ENCODE measurements at regions not wholly inside any gene's neighbourhood (a gene's known extent, or its start where the extent isn't known, plus 50 kb on each side); places are given as distances from the start of the nearest gene placed in this dataset.
A peak's percentile ranks its signal among the peaks of the same experiment; 100 is the strongest.
"Not testable (repeated sequence)": the region's sequence is repeated elsewhere in the genome, so short reads cannot be mapped to it uniquely, and the experiment has no call there.

DNA sequence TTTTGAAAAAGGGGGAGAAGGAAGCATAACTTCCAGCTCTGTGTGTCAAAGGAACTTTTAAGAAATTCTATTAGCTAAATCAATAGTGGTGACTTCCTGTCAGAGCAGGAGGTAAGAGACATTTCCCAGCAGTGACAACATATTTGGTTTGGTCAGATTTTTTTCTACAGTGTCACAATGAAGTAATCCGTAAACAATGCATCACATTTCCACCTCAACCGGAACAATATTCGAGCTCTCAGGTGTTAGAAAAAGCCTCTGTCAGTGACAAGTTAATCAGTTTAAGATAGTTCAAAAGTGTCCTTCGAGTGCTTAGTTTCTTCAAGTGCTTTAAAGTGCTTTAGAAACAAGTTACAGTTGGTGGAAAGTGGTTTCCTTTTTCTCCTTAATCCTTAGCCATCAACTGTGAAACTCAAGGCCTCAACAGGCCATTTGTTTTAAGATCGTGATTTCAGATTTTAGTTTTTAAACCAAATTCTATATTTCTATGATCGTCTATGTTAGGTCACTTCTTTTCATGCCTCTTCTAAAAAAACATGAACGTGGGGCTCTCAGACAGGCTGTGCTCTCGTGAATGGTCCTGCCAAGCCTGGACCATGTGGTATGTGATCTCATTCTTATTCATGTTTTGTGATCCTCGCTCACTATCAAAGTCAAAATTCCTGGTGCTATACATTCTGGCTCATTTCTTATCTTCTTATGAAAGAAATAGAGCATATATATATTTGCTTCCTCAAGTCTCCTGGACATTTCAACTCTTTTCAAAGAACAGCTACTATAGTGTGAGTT is 181.9 kb upstream of the HMHB1 start:
- Histone ChIP-seq H2BK12ac (ENCODE audit: insufficient read length, low read depth, low read length) (no peak overlapping the region), H3K4me1 (ENCODE audit: insufficient read depth, low read length) (no peaks in the 10 kb centered on the region), H2BK15ac (ENCODE audit: low read depth, low read length) (no peak overlapping the region), H4K8ac (replicated peaks; ENCODE audit: insufficient read length, low read depth, low read length) (no peak overlapping the region), H2BK20ac (ENCODE audit: low read depth, low read length, poor library complexity, severe bottlenecking) (no peak overlapping the region), H3K56ac (ENCODE audit: insufficient read length, low read depth, low read length) (no peak overlapping the region), H3K9ac (ENCODE audit: extremely low read depth, insufficient read length, low read length) (no peak overlapping the region), H3K27ac (ENCODE audit: insufficient read length, low read depth, low read length) (no peak overlapping the region), H2BK5ac (ENCODE audit: insufficient read length, low read length) (no peak overlapping the region), H3K18ac (ENCODE audit: insufficient read length, low read depth, low read length) (no peak overlapping the region), H3K79me2 (ENCODE audit: insufficient read depth, low read length) (no peaks in the 10 kb centered on the region), H3K9me3 (ENCODE audit: control insufficient read depth, low read depth, low read length) (no peaks in the 10 kb centered on the region), H3K14ac (ENCODE audit: insufficient read depth, low read length) (no peak overlapping the region), H3K27me3 (ENCODE audit: insufficient read depth, low read length) (no peaks in the 10 kb centered on the region), H2BK120ac (ENCODE audit: low read depth, low read length, poor library complexity, severe bottlenecking) (no peak overlapping the region), H3K79me1 (ENCODE audit: insufficient read depth, low read depth, low read length, poor library complexity, severe bottlenecking) (no peaks in the 10 kb centered on the region), H2AFZ (ENCODE audit: low read length) (no peak overlapping the region), H3K4ac (ENCODE audit: low read depth, low read length) (no peak overlapping the region), H3K23me2 (ENCODE audit: insufficient read length, low read depth, low read length, poor library complexity, severe bottlenecking) (no peaks in the 10 kb centered on the region), H3K23ac (ENCODE audit: insufficient read length, low read depth, low read length) (no peak overlapping the region), H4K5ac (ENCODE audit: insufficient read length, low read depth, low read length) (no peak overlapping the region), H2AK5ac (ENCODE audit: insufficient read length, low read length) (no peak overlapping the region), H3T11ph (ENCODE audit: low read length) (no peak overlapping the region), H3K4me2 (ENCODE audit: insufficient read depth, insufficient read length, low read length) (no peak overlapping the region), H4K91ac (ENCODE audit: insufficient read length, low read depth, low read length) (no peak overlapping the region), H4K20me1 (ENCODE audit: control insufficient read depth, insufficient read depth, insufficient read length) (no peaks in the 10 kb centered on the region)
- no peak overlapping the region for H3K27ac Mint-ChIP-seq
- TF ChIP-seq, protein P1, sequence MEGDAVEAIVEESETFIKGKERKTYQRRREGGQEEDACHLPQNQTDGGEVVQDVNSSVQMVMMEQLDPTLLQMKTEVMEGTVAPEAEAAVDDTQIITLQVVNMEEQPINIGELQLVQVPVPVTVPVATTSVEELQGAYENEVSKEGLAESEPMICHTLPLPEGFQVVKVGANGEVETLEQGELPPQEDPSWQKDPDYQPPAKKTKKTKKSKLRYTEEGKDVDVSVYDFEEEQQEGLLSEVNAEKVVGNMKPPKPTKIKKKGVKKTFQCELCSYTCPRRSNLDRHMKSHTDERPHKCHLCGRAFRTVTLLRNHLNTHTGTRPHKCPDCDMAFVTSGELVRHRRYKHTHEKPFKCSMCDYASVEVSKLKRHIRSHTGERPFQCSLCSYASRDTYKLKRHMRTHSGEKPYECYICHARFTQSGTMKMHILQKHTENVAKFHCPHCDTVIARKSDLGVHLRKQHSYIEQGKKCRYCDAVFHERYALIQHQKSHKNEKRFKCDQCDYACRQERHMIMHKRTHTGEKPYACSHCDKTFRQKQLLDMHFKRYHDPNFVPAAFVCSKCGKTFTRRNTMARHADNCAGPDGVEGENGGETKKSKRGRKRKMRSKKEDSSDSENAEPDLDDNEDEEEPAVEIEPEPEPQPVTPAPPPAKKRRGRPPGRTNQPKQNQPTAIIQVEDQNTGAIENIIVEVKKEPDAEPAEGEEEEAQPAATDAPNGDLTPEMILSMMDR (conservative IDR thresholded peaks at IDR 0.05) = no peak
- no peaks in the 10 kb centered on the region; the same call in 1 of the 2 replicates for H3K27me3 Mint-ChIP-seq (ENCODE audit: low read depth)
- DNase-seq = no peak
- no peaks in the 10 kb centered on the region; a peak in 1 of 5 replicates for H3K9me3 Mint-ChIP-seq
- H3K36me3 Mint-ChIP-seq (ENCODE audit: insufficient read depth in 1 of 3, low read depth in 3 of 3) = no peaks in the 10 kb centered on the region
- peaks cover 9 to 10% of the 10 kb centered on the region in 2 experiments for H3K4me1 Mint-ChIP-seq
- WGBS (ENCODE audit: extremely low coverage, insufficient read length, low lambda C conversion rate) = no CpG with 5 or more reads among the region's 9 CpGs
- H3K4me3 Mint-ChIP-seq = no peak overlapping the region

DNA sequence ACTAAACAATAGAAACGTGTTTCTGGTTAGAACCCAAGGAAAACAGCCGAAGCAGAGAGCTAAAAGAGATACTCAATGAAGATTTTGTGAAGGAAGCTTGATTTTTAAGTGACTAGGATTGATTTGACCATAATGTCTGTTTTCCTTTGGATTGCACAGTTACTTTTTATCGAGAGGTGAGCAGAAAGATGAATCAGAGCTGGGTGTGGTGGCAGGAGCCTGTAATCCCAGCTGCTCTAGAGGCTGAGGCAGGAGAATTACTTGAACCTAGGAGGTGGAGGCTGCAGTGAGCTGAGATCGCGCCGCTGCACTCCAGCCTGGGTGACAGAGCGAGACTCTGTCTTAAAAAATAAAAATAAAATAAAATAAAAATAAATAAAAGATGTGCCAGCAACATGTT is 186.9 kb upstream of the HMHB1 start:
- not testable (repeated sequence) for H3K4me3 Mint-ChIP-seq; H3K4me1 Mint-ChIP-seq; H2AFZ ChIP-seq (ENCODE audit: low read length); H2AK5ac ChIP-seq (ENCODE audit: insufficient read length, low read length); H2BK120ac ChIP-seq (ENCODE audit: low read depth, low read length, poor library complexity, severe bottlenecking); H4K8ac ChIP-seq (replicated peaks; ENCODE audit: insufficient read length, low read depth, low read length); H3K4me1 ChIP-seq (ENCODE audit: insufficient read depth, low read length); H4K5ac ChIP-seq (ENCODE audit: insufficient read length, low read depth, low read length); H2BK15ac ChIP-seq (ENCODE audit: low read depth, low read length); H3K9me3 Mint-ChIP-seq; H2BK20ac ChIP-seq (ENCODE audit: low read depth, low read length, poor library complexity, severe bottlenecking); H3K9ac ChIP-seq (ENCODE audit: extremely low read depth, insufficient read length, low read length); H4K20me1 ChIP-seq (ENCODE audit: control insufficient read depth, insufficient read depth, insufficient read length); H3K4ac ChIP-seq (ENCODE audit: low read depth, low read length); H3K36me3 Mint-ChIP-seq (ENCODE audit: insufficient read depth in 1 of 3, low read depth in 3 of 3); H3K18ac ChIP-seq (ENCODE audit: insufficient read length, low read depth, low read length); H3K23me2 ChIP-seq (ENCODE audit: insufficient read length, low read depth, low read length, poor library complexity, severe bottlenecking); H3K79me1 ChIP-seq (ENCODE audit: insufficient read depth, low read depth, low read length, poor library complexity, severe bottlenecking); H3T11ph ChIP-seq (ENCODE audit: low read length); H3K4me2 ChIP-seq (ENCODE audit: insufficient read depth, insufficient read length, low read length); H3K27me3 Mint-ChIP-seq (ENCODE audit: low read depth); H3K27me3 ChIP-seq (ENCODE audit: insufficient read depth, low read length); H3K56ac ChIP-seq (ENCODE audit: insufficient read length, low read depth, low read length); H3K27ac ChIP-seq (ENCODE audit: insufficient read length, low read depth, low read length); H4K91ac ChIP-seq (ENCODE audit: insufficient read length, low read depth, low read length); H2BK12ac ChIP-seq (ENCODE audit: insufficient read length, low read depth, low read length); DNase-seq; H3K9me3 ChIP-seq (ENCODE audit: control insufficient read depth, low read depth, low read length); H3K79me2 ChIP-seq (ENCODE audit: insufficient read depth, low read length); H3K14ac ChIP-seq (ENCODE audit: insufficient read depth, low read length); H2BK5ac ChIP-seq (ENCODE audit: insufficient read length, low read length); H3K23ac ChIP-seq (ENCODE audit: insufficient read length, low read depth, low read length)
- 0 out of 7 replicates have a peak overlapping the region, but pooled peaks of 1 of the 3 experiments have one; percentile 3 for H3K27ac Mint-ChIP-seq
- WGBS (ENCODE audit: extremely low coverage, insufficient read length, low lambda C conversion rate) = no CpG with 5 or more reads among the region's 7 CpGs

Measured in H9 (cell line).